Activated CD8-positive, alpha-beta memory T cell treated with anti-CD3 and anti-CD28 coated beads for 4 hours (primary cell): ENCODE measurements at regions not wholly inside any gene's neighbourhood (a gene's known extent, or its start where the extent isn't known, plus 50 kb on each side); places are given as distances from the start of the nearest gene placed in this dataset.

ENCODE experiments used
- DNase-seq, 2 donors: peaks; one replicate each; pipeline ENCODE4 v3.0.0-alpha.2; 2020; ENCODE audit warnings: low read depth in 2 of 2

- DNase-seq, result no peak
Measured at GRCh38 chr6:103080497-103080896, 1687.0 kb downstream of the GRIK2 start.

- DNase-seq, result no peak
Measured at GRCh38 chr6:103079867-103080266, 1686.4 kb downstream of the GRIK2 start.

DNA sequence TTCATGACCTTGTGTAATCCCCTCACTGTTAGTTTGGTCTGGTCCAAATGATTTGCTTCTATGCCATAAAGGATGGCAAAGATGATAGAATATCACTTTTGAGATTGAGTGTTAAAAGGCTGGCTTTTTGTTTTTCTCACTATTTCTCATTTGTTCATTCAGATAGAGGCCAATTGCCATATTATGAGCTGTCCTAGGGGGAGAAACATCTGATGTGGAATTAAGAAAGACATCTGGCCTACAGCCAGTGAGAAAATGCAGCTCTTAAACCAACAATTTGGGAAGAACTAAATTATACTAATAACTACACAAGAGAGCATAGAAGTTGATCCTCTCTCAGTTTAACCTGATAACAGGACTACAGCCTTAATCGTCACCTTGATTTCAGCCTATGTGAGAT, 1668.6 kb downstream of the GRIK2 start:
- DNase-seq, result no peak

GRCh38 chr6:103047567-103047966, 1654.1 kb downstream of the GRIK2 start:
- no peak for DNase-seq

- DNase-seq, result no peak
Measured at GRCh38 chr6:103042336-103042735, 1648.8 kb downstream of the GRIK2 start.

- DNase-seq, result no peak
Measured at GRCh38 chr6:103036846-103037245, 1643.3 kb downstream of the GRIK2 start.

- no peak for DNase-seq
Measured at GRCh38 chr6:103027271-103027931, 1633.9 kb downstream of the GRIK2 start.

DNA sequence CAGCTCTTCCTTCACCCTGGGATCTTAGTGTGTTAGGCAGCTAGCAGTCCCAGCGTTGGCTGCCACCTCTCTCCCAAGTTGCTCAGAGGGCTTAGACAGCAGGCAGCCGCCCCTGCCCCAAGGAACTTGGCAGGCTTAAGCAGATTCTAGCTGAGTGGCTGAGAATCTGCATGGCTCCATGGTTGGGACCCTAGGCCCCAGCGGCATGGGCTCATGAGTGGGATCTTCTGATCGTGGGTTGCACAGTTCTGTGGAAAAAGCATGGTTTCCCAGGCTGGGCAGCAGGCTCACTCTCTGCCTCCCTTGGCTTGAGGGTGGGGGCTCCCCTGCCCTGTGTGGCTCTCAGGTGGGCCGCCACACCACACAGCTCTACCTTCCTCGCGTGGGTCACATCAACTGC, 1624.9 kb downstream of the GRIK2 start:
- DNase-seq, result no peak

DNA sequence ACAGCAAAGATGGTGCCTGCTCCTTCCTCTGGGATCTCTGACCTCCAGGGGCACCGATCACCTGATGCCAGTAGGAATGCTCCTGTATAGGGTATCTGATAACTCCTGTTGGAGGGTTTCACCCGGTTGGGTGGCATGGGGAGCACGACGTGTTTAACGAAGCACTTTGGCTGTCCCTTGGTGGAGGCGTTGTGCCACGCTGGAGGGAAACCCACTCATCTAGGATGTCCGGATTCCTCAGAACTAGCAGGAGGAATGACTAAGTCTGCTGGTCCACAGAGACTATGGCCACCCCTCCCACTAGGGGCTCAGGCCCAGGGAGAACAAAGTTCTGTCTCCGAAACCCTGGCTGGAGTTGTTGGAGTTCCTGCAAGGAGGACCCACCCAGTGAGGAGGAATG, 1624.4 kb downstream of the GRIK2 start:
- no peak for DNase-seq

DNA sequence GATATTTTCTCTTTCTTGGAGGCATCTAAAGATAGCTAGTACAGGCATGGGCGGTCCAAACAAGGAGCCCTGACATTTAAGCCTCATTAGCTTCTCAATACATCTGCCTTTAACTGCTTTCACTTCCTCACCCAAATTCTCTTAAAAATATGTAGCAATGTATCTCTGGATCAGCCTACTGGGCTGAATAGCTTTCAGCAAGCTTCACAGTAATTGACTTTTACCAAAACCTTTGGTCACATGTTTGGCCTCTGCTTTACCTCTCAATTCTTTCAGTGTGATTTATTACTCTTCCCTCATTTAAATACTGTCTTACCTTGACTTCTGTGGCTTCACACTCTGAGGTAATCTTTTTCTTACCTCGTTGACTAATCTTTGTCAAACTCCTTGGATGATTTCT, 1618.1 kb downstream of the GRIK2 start:
- DNase-seq, result no peak

DNA sequence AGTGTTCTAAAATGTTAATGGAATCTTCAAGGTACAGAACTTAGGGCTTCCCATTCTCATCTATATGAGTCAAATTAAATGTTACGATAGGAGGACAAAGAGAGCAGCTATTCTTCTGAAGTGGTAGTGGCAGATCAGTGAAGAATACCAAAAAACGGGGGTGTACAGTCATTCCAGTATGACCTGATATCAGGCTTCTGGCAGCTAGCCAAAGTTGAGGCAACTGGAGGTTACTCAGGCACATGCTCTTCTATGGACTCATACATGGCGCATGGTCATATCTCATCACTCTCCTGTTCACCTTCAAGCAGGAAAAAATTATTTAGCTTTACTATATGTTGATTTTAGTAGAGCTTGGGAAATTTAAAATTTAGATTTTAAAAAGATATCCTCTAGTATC, 1608.8 kb downstream of the GRIK2 start:
- DNase-seq, result no peak

DNA sequence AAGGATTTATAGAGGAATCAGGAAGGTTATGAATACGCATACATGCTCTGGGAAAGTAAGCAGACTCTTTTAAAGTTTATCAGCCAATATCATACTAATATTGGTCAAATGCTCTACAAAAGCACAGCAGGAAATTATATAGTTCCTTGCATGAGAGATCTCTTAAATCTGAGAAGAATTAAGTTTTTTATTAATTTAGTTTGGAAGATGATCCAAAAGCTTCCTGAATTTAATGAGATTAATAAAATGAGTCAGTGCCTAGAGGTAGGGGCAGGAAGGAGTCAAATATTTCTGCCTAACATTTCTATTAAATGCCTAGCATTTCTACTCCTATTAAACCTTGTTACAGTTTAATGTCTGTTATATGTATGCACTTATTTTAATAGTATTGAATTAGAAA, 1608.2 kb downstream of the GRIK2 start:
- DNase-seq, result no peak

DNA sequence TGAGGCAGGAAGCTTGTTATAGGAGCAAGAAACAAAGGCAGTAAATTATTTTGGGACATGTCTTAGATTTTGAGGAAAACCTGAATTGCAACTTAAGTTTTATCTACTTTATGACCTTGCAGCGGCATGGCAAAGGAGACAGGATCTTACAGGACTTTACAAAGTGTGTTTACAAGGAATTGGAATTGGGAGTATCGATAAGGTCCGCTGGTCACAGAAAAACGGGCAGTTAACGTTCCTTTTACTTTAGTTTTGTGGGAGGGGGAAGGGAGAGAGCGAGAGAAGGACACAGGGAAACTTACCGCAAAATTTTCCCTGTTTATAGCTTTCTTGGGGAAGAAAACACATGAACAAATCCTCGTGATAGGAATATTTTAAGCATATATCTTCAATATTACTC, 1607.2 kb downstream of the GRIK2 start:
- no peak for DNase-seq

DNA sequence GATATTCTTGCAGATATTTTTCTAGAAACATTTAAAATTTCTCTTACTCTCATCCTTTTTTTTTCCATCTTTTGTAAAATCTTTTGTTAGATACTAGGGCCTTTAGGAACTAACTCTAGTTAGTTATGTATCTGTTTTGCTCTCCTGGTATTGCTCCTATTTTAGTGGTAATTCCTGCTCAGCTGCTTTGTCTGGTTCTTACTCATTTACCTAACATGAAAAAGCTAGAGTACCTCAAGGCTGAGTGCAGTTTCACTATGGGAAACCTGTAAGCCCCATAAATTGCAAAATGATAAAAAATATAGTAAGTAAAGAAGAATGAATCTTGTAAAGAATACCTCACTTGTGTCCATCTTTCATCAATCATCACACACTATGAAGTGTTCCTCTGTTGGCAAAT, 1602.0 kb downstream of the GRIK2 start:
- no peak for DNase-seq

DNA sequence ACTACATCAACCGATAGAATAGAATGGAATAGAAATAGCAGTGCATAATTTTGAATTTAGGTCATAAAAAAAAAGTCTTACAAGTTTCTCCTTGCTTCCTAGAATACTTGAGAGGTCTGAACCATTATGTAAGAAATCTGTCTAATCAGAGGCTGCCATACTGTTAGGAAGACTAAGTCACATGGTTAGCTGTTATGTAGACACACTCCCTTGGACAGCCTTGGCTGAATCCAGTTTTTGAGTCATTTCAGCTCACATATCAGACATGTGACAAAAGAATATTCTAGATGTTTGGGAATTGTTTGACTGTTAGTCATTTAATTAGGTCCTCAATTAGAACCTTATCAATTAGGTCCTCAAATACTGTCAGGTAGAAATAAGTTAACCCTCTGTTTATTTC, 1601.4 kb downstream of the GRIK2 start:
- no peak for DNase-seq

DNA sequence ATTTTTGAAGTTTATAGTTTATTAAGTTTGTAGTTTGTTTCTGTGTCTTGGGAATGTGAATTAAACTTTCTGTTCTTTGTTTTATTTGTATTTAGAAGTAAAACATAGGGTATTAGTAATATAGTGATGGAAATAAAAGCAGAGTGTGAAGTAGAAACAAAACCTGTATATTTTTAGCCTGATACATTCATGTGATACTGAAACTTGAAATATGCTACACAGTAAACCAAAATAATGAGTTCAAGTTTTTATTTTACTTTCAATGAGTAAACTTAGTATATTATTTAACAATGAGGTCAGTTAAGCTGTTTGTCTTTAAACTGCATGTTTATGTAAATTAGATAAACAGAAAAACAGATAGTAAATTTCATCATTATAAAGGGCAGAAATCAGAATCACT, 1592.6 kb downstream of the GRIK2 start:
- DNase-seq, result no peak

GRCh38 chr6:102984357-102984756, 1590.8 kb downstream of the GRIK2 start:
- no peak for DNase-seq

GRCh38 chr6:102981490-102982015, 1588.0 kb downstream of the GRIK2 start:
- no peak for DNase-seq

- DNase-seq, result no peak
Measured at GRCh38 chr6:102980951-102981350, 1587.4 kb downstream of the GRIK2 start.

GRCh38 chr6:102961902-102962301, 1568.4 kb downstream of the GRIK2 start:
- DNase-seq, result no peak

DNA sequence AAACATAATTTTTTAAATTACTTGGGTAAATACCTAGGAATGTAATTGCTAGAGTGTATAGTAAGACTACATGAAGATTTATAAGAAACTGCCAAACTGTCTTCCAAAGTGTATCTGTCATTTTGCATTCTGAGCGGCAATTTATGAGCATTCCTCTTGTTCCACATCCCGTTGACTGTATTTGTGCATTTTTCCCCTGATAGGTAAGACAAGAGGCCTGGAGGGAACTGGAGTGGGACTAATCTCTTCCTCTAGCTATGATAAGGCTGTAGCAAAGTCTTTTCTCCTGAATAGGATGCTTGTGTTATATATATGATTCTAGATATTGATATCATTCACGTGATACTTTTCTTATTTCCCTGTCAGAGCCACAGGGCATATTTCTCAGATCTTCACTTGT, 1557.5 kb downstream of the GRIK2 start:
- no peak for DNase-seq

- no peak for DNase-seq
Measured at GRCh38 chr6:102944475-102944874, 1551.0 kb downstream of the GRIK2 start.

GRCh38 chr6:102942206-102942605, 1548.7 kb downstream of the GRIK2 start:
- no peak for DNase-seq

GRCh38 chr6:102936959-102937358, 1543.5 kb downstream of the GRIK2 start:
- no peak for DNase-seq
